ENCODE measurements at regions not wholly inside any gene's neighbourhood (a gene's known extent, or its start where the extent isn't known, plus 50 kb on each side); places are given as distances from the start of the nearest gene placed in this dataset.

DNA sequence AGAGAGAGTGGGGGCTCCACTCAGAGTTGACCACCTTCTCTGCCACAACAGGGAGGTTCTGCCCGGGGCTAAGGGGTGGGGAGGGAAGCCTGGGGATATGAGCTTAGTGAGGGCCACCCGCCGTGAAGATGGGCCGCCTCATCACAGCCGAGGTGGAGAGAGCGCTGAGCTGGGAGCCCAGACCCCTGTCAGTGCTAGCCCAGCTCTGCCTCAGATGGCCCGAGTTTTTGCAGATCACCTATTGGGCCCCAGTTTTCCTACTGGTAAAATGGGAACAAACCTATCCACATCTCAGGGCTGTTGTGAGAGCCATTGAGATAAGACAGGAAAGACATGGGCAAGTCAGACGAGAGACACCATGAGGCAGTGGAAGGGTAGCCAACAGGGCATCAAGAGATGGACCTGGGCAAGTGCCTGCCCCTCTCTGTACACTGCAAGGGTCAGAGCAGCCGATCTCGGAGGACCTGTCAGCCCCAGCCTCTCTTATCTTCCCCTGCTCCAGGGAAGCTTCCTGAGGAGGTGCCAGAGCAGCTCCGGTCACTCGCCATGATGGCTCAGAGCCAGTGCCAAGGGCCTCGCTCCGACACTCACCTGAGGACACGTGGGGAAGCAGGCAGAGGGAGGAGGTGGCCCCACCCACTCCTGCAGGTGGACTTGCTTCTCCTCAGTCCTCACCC is 88.9 kb downstream of the MCFD2 start:
- TF ChIP-seq GATA1 (IDR thresholded peaks at IDR 0.05; ENCODE audit: low read depth, low read length), result no peak
- no peak for TF ChIP-seq POLR2A (IDR thresholded peaks at IDR 0.05; ENCODE audit: low read length)
- DNase-seq, result no peak

DNA sequence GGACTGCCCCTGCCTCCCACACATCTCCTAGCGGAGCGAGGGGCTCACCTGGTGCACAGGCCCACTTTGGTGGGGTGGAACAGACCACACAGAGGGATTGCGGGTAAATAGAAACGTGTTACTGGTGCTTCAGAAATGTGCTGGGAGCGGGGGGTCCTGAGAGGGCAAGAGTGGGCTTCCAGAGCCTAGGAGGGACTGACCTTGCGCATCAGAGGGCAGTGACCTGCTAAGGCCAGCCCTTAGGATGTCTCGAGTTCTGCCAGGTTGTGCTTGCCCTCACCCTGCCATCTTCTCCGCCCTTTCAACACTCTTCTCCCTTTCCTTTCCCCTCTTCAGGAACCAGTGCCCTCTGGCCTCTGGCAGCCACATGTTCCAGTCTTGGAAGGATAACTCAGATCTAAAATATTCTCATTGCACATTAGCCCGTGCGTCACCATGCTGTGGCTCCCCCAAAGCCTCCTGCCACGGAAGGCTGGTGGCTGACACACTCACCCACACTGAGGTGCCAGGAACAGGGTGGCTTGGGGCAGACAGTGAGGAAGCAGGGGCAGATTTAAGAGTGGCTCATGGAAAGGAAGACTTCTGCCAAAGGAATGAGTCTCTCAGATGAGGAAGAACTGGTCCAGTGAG is 89.6 kb downstream of the MCFD2 start:
- no peak for DNase-seq
- no peak for TF ChIP-seq POLR2A (IDR thresholded peaks at IDR 0.05; ENCODE audit: low read length)
- no peak for TF ChIP-seq GATA1 (IDR thresholded peaks at IDR 0.05; ENCODE audit: low read depth, low read length)

DNA sequence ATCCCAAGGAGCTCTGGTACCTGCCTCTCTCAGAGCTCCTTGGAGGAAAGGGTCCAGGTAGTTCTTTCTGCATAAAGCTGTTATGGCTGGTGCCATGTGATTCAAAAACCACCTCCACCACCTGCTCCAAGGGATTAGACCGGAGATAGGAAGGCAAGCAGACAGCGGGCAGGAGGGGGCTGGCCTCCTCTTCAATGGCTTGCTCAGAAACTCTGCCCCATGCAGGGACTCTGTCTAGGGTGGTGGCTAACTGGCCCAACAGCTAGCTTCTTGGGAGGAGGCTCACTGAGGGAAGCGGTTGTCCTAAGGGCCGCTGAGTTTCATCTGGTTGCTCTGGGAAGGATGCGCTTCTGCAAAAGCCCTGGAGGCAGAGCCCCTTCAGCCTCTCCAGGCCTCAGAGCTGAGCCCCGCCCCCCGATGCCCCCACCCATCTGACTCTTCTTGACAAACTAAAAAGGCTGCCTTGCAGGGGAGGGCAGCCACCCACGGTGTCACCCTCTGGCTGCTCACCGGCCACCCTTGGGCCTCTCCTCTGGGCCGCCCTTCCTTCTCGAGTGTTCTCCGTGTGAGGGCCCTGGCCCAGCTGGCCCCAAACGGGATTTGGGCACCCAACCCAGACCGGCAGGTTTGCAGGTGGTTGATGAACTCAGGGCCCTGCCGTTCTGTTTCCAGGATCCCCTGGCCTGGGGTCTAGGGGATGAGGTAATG is 90.2 kb downstream of the MCFD2 start:
- no peak for DNase-seq
- TF ChIP-seq GATA1 (IDR thresholded peaks at IDR 0.05; ENCODE audit: low read depth, low read length), result no peak
- TF ChIP-seq POLR2A (IDR thresholded peaks at IDR 0.05; ENCODE audit: low read length), result no peak

DNA sequence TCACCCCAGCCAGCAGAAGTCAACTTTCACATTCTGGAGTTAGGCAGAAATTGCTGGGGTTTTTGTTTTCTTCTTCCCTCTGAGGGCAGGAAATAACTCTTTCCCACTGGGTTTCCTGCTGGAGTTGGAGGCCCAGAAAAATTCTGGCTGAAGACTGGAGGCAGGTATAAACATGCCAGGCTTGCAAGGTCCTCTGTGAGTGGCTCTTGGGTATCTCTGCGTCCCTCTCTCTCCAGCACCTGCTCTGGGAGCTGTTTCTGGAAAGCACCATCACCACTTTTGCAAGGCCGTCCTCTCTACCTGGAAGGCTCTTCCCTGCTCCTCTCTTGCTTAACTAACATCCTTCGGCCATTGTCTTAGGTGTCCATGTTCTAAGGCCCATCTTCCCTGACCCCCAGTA is 91.0 kb downstream of the MCFD2 start:
- no peak for DNase-seq
- no peak for TF ChIP-seq GATA1 (IDR thresholded peaks at IDR 0.05; ENCODE audit: low read depth, low read length)
- no peak for TF ChIP-seq POLR2A (IDR thresholded peaks at IDR 0.05; ENCODE audit: low read length)

DNA sequence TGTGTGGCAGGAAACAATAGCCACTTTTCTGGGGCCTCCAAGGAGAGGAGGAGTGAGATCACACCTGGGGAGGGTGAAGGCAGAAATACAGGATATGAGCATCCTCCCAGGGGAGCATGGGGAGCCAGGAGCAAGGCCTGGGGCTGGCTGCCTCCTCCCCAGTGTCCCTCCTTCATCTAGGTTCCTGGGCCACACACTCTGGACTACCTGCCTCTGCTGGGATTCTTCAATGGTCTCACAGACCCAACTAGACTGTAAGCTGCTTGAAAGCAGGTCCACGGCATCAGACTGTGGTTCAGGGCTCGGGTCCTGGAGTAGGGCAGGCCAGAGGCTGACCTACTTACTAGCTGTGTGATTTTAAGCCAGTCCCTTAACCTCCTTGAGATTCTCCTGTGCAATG is 94.0 kb downstream of the MCFD2 start:
- DNase-seq, result no peak
- TF ChIP-seq POLR2A (IDR thresholded peaks at IDR 0.05; ENCODE audit: low read length), result no peak
- no peak for TF ChIP-seq GATA1 (IDR thresholded peaks at IDR 0.05; ENCODE audit: low read depth, low read length)

DNA sequence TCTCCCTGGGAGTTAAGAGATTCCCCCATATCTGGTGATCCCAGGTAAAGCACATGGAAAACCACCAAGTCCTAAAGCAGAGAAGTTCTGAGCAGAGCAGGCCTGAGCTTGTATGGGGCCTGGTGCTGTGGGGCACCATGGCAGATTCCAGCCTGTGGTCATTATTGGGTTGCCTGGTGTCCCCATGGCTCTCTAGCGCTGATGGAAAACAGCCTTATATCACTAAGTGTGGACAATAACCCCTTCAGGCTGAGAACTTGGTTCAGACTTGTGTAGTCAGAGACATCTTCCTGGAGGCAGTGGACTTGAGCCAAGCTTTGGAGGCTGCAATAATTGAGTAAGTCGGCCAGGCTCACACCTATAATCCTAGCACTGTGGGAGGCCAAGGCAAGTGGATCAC is 96.8 kb downstream of the MCFD2 start:
- no peak for DNase-seq
- TF ChIP-seq POLR2A (IDR thresholded peaks at IDR 0.05; ENCODE audit: low read length) (no peak), GATA1 (IDR thresholded peaks at IDR 0.05; ENCODE audit: low read depth, low read length) (no peak)

DNA sequence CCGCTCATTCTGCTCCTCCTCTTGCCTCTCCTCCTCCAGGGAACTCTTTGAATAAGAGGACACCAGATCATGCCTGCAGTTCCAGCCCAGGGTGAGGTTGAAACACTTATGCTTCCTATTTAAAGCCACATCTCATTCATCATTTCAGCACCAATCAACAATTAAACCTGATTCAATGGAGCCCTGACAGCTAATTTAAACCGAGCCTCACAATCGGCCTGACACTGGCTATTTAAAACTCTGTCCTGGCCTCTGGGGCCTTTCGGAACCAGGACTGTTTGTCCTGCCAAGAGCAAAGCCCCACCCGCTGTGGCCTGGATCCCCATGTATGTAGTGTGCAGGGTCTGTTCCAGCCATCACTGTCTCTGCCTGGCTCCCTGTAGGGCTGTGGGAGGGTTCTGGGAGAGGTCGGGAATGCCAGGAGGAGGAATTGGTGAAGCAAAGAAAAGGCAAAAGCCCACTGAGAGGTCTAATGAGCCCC is 97.4 kb downstream of the MCFD2 start:
- TF ChIP-seq POLR2A (IDR thresholded peaks at IDR 0.05; ENCODE audit: low read length), result no peak
- no peak for DNase-seq

DNA sequence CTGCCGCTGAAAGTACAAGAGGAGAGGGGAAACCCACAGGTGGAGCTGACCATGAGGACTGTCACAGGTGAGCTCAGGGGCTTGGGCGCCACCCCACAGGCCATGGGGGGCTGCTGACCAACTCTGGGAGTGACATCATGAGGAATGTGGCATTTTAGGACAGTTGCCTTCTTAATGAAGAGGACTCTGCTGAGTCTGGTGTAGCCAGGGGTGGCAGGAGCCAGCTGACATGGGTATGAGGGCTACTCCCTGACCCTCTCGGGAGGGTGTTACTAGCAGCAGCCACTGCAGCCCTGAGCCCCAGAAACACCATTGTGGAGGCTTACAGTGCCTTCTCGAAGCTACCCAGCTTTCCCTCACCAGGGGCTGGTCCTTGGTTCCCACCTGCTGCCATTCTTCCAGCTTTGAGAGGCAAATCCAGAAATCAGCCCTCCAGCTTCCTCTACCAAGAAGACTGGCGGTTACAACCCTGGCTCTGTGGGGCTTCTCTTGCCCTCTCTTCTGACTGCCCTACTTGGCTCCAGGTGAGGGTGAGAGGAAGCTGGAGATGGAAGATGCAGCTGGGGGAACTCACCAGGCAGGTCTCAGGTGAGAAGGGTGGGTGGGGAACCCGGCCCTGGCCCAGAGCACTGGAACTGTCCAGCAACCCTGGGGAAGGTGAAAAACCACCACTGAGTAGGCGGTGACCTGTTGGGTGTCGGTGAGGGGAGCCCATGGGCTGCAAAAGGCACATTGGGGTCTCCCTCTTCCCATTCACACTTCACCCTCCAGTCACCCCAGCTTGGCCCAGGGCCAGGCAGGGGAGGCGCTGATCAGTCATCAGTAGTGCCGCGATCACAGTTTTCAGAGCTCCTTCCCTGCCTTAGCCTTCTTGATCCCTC is 98.5 kb downstream of the MCFD2 start:
- TF ChIP-seq GATA1 (IDR thresholded peaks at IDR 0.05; ENCODE audit: low read depth, low read length) (no peak), POLR2A (IDR thresholded peaks at IDR 0.05; ENCODE audit: low read length) (no peak)
- no peak for DNase-seq

DNA sequence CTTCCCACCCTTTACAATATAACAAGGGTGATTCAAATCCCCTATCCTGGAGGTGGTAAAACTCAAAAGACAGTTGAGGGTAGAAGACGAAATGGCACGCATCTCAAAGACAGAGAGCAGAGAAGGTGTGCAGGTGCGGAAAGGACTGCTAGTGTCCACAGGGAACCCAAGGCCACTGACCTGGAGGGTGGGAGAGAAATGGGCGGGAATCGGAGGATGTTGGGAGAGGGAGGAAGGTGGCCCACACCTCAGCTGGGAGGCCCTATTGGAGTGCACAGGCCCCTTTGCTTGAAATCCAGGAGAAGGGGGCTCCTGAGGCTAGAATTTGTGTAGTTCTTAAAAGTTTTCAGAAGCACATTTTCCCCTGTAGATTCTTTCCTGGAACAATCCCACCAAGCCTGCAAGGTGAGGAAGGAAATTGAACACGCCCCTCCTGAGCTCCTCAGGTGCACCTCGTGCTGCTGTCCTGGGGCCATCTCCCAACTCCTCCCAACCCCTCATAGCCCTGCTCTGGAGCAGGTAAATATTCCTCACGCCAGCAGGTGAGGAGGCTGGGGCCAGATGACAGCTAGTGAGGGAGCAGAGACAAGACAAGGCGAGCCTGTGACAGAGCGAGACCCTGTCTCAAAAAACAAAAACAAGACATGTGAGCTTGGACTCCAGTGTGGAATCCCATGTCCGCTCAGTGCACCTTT is 99.3 kb downstream of the MCFD2 start:
- DNase-seq, result no peak
- TF ChIP-seq POLR2A (IDR thresholded peaks at IDR 0.05; ENCODE audit: low read length), result no peak
- TF ChIP-seq GATA1 (IDR thresholded peaks at IDR 0.05; ENCODE audit: low read depth, low read length), result no peak

DNA sequence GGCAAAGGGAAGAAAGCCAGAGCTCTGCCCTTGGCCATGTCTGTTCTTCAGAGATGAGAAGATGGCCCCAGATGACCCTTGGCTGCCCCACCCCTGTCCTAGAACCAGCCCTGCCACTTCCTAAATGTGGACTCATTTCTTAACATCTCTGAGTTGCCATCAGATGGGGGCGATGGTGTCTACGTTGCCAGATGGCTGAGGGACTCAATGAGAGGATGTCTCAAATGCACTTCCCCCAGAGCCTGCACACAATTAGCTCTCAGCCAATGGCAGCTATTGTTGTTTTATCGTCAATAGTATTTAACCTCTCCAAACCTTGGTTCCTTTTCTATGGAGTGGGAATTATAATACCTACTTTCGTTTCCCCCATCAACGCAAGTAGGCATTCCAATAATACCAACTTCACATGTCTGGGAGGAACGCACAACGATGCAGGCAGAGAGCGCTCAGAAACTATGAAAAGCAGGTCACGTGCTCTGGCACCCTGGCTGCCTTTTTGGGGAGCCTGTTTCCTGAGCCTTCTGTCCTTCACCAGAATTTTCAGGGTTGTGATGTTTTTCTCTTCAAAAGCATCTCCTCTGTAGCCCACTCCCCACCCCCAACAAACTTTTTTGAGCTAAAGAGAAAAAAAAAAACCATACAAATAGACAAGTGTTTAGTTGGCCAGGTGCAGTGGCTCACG is 100.3 kb downstream of the MCFD2 start:
- TF ChIP-seq POLR2A (IDR thresholded peaks at IDR 0.05; ENCODE audit: low read length), result no peak
- no peak for TF ChIP-seq GATA1 (IDR thresholded peaks at IDR 0.05; ENCODE audit: low read depth, low read length)
- peak; percentile 21 to 23 for DNase-seq

DNA sequence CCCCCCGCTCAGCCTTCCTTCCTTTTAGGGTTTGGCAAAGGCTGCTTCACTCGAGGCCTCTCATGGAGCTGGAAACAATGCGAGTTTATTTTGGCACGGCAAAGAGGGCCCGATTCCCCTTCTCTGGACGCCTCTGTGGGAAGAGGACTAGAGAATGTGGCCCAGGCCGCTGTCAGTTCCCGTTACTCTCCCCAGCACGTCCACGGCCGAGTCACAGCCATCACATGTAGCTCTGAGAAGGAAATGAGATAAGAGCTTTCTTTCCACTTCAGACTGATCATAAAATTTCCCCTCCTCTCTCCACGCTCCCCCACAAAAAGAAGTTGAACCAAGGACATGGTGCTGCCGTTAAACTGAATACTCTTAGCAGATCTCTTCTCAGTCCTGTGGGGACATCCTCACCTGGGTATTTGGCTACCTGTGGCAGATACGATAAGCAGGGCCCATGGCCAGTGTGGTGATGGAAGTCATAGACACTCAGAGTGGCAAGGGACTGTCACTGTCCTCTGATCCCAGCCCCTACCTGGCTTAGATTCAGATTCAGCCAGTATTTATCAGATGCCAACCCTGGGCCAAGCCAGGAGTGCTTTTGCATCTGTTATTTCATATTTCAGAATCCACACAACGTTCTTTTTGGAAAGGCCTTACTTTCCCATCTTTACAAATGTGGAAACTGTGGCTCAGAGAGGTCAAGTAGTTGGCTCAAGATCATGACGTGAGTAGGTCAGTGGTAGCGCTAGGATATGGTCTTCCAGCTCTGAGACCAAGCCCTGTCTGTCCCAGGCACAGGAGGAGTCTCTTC is 101.2 kb downstream of the MCFD2 start:
- no peak for DNase-seq
- TF ChIP-seq POLR2A (IDR thresholded peaks at IDR 0.05; ENCODE audit: low read length), result no peak
- TF ChIP-seq GATA1 (IDR thresholded peaks at IDR 0.05; ENCODE audit: low read depth, low read length), result no peak

DNA sequence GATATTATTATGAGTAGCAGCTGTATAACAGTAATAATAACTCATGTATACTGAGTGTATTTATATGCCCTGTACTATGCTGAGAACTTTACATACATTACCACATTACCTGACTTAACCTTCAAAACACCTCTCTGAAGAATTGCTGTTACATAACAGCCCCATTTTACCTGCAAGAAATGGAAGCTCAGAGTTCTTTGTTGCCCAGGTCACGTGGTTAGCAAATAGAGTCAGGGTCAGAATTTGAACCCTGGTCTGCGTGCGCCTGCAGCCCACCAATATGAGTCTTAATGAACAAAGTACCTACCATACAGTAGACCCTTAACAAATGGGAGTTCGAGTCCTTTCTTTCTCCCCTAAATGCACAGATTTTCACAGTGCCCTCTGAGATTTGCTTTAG is 101.9 kb downstream of the MCFD2 start:
- DNase-seq, result no peak
- TF ChIP-seq POLR2A (IDR thresholded peaks at IDR 0.05; ENCODE audit: low read length), result no peak
- TF ChIP-seq GATA1 (IDR thresholded peaks at IDR 0.05; ENCODE audit: low read depth, low read length), result no peak
